NOMO-1 treated with dmso at 0.1 percent for 144 hours (cell line): ENCODE measurements at regions not wholly inside any gene's neighbourhood (a gene's known extent, or its start where the extent isn't known, plus 50 kb on each side); places are given as distances from the start of the nearest gene placed in this dataset.
"Not testable (repeated sequence)": the region's sequence is repeated elsewhere in the genome, so short reads cannot be mapped to it uniquely, and the experiment has no call there.

Experiments used
- DNase-seq: peaks from one replicate; lab custom pipeline; 2025; ENCODE audit not compliant: unreplicated experiment; lab: John Stamatoyannopoulos, UW

GRCh38 chr6:20023549-20024315 lies 186.6 kb downstream of the ID4 start:
- not testable (repeated sequence) for DNase-seq

DNA sequence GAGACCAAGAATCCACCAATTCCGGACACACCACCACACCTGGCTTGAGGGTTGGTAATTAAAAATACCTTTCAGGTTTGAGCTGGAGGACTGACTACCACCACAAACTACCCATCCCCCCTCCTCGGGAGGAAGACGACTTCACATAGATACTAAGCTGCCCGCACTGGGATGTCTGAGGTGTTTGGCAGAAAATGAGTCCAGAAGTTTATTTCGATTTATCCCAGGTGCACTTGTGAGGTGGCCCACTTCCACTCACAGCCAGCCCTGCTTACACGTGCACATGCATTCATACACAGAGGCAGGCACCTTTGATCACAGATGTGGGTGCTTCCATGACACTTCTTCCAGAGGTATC lies 187.1 kb downstream of the ID4 start:
- DNase-seq: no peak

GRCh38 chr6:20024978-20025377 lies 187.3 kb downstream of the MBOAT1 start:
- no peak for DNase-seq

- DNase-seq: no peak
Observed at GRCh38 chr6:20025681-20026080, 186.6 kb downstream of the MBOAT1 start.

- DNase-seq: no peak
Observed at GRCh38 chr6:20028143-20028542, 184.1 kb downstream of the MBOAT1 start.

- DNase-seq: no peak
Observed at GRCh38 chr6:20028562-20028961, 183.7 kb downstream of the MBOAT1 start.

GRCh38 chr6:20029979-20030378 lies 182.3 kb downstream of the MBOAT1 start:
- no peak for DNase-seq

DNA sequence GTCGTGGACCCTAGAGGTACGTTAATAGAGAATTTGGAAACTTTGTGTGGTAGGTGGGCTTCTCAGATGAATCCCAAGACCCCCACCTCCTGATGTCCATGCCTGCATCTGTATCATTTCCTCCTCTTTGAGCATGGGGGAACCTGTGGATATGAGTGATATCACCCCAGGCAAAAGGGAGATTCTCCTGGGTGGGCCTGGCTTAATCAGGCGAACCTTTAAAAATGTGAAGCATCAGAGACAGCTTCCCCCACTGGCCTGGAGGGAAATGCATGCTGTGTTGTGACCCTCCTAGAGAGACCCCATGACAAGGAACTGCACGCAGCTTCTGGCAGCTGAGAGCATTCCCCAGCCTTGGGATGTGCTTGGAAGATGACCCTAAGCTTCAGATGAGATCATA lies 180.9 kb downstream of the MBOAT1 start:
- DNase-seq: no peak

DNA sequence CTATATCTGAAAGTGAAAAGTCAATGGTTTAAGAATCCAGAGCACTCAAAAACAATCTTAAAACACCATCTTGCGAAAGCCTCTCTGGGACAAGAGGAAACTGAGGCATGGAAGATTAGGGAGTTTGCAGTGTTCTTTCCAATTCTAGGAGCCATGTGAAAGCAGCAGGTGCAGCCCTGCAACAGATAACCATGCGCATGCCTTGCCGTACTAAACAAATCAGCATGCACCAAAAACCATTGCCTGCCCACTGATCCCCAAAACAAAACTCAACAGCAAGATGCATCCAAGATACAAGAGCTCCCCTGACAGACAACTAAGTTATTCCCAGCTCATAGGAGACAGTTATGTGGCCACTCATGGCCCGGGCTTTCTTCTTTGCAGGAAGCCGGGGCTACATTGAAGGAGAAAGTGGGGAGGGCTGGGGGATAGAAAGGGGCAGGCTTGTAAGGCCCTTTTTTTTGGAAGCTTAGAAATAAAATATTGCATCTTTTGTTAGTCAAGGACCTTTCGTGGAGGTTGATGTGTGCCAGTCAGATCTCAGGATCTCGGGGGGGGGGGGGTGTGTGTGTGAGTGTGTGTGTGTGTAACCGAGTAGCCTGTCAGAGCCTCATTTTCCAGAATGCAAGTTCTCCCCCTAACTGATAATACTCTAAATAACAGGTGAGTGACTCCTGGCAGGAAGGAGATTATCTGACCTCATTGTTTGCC lies 178.4 kb downstream of the MBOAT1 start:
- DNase-seq: no peak

DNA sequence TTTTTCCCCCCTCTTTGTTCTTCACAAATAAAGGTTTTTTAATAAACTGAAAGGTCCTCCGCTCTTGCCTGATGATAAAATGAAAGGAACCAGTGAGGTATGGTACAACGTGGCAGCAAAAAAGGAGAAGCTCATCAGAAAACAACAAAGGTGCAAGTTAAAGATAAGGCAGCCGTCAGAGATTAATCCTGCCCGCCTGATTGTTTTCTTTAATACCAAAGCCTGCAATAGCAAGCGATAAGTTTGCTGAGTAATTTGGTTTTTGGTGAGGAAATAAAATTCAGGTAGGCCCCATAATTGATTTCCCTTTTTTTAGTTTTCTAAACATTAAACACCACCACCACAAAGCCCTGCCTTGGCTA lies 177.9 kb downstream of the MBOAT1 start:
- DNase-seq: no peak

GRCh38 chr6:20036141-20036677 lies 176.1 kb downstream of the MBOAT1 start:
- DNase-seq: no peak

GRCh38 chr6:20038410-20039204 lies 173.7 kb downstream of the MBOAT1 start:
- no peak for DNase-seq

- DNase-seq: no peak
Observed at GRCh38 chr6:20044883-20045282, 167.4 kb downstream of the MBOAT1 start.
